Non-pigmented ciliary epithelial cell (primary cell): ENCODE measurements at regions not wholly inside any gene's neighbourhood (a gene's known extent, or its start where the extent isn't known, plus 50 kb on each side); places are given as distances from the start of the nearest gene placed in this dataset.
"Not testable (repeated sequence)": the region's sequence is repeated elsewhere in the genome, so short reads cannot be mapped to it uniquely, and the experiment has no call there.

Experiments
- DNase-seq: peaks from one replicate; pipeline ENCODE4 v3.0.0-alpha.2; 2010; ENCODE audit warnings: low read depth

DNA sequence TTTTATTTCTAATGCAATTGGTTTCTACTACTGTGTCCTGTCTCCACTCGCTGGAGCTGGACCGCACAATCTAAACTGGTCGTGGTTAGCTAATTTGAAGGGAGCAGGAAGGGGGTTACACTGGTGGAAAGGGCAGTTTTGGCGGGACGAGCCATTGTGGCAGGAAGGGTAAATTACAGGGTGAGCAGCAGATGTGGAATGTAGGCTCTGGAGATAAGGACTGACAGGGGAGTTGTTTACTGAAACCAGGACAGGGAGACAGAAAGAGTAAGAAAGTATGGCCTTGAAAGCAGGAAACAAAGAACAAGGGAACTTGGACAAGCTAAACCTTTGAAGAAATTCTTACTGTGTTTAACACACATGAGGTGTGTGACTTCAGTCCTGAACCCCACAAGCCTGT, 147.8 kb downstream of the ATXN7L3B start:
- DNase-seq = no peak

DNA sequence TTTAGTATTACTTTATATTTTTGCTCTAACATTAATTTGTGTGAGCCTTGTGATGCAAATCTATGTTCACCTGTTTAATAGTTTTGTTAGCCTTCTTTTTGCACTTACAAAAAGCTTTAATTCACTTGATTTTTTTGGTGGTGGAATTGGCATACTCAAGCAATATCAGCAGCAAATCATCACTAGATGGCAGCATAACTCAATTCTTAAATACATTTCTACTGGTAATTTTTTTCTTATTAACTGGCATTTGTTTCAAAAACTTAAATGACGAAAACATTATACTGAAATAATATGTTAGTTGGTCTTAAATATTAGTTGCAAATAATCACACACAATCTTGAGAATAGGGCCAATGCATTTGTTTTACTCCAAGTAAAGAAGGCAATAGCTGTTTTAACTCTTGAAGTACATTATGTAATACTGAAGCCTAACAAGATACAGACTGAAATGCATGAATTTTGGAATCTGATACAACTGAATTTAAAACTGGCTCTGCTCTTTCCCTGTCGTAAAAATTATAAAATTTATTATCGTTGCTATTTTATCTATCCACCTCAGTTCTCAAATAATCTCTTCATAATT, 151.5 kb downstream of the ATXN7L3B start:
- peak; percentile 27 for DNase-seq

DNA sequence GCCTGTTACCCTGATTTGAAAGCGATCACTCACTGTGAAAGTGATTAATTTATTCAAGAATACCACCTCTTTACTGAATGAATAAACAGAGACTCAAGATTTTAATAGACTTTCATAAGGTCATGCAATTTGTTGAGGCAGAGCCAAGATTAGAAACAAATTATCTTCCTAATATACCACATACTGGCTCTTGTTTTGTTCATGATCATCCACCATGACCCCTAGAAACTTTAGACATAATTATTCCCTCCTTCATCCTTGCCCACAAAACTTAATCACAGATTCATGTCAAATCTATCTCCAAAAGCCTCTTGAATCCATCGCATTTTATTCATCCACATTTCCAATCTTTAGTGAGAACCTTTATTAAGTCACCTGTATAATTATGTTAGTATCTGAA, 152.3 kb downstream of the ATXN7L3B start:
- DNase-seq = no peak

DNA sequence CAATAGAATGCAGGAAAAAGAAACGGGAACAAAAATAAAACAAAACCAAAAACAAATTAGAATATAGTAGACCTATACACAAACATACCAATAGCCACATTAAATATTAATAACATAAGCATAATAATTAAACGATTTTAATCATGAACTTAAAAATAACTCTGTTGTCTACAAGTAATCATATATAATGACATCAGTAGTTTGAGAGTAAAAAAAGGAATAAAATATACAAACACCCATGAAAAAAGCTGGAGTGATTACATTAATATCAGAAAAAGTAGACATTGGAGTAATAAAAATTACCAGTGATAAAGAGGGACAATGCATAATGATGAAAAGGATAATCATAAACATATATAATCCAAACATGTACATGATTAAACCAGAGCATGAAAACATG, 181.8 kb downstream of the ATXN7L3B start:
- no peak for DNase-seq

DNA sequence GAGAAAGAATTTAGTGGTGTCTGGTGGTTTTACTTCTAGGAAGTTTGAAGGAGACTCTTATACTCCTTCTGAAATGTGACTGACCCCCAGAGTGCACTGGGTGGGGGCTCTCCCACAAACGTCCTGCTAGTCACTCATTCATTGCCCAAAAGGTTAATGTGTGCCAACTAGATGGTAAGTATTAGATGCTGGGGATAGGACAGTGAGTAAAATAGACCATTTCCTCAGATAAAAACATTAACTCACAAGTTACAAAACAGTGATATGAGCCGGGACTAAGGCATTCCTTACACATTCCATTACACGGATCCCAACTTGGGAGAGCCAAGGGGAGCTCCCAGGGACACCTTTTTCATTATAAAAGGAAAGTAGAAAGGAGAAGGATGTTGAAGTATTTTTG, 185.1 kb downstream of the ATXN7L3B start:
- DNase-seq = no peak

DNA sequence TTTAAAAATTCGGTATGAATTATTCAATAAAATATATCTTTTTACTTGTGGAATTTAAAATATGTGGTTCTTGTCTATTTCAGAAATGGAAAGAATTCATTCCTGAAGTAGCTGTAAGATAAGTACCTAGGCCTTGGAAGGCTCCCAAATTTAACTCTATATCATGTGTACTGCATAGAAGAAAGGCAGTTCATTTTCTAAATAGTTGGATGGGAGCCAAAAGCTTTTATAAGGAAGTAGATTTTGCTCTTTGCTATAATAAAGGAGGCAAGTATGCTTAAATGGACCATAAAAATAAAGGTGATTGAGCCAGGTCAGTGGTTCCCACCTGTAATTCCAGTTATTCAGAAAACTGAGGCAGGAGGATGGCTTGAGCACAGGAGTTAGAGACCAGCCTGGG, 187.5 kb downstream of the ATXN7L3B start:
- DNase-seq = peak; percentile 35

DNA sequence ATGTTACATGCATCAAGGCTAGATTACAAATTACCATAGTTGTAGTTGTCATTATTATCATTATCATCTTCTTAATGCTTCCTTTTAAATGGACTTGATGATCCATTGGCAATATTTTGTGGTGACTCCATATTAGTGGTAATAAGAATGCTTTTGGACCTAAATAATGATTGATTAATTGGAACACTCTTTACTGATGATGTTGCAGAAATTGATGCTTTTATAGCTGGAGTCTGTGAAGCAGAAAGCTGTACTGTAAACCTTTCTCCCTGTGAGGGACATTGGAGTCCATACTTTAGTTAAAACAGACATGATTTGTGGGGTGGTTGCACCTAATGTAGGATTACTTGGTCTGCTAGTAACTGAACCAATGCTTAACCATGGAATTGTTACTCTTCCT, 190.4 kb downstream of the ATXN7L3B start:
- no peak for DNase-seq

DNA sequence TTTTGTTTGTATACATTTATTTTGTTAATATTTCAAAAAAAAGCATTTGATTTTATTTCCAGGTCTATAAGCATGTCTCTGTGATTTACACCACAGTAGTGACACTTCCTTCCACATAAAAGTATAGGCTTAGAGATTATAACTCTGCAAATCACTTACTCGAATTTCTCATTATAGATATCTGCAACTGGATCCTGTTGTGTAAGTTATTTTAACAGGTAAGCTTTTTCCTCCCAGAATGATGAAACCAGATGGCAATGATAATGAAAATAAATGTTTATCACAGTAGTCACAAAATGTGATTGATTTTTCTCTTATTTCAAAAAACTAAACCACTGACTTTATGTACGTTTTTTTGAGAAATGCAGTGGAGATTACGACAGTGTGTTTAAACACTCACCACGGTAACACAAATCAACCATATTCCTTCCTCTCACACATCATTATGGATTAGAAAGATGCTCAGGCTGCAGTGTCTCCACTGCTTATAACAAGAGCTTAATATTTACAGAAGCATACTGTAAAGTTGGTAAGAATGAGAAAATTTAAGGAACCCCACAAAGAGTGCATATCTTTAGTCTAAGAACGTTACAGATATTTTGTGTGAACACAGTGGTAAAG, 194.6 kb downstream of the ATXN7L3B start:
- DNase-seq = no peak

DNA sequence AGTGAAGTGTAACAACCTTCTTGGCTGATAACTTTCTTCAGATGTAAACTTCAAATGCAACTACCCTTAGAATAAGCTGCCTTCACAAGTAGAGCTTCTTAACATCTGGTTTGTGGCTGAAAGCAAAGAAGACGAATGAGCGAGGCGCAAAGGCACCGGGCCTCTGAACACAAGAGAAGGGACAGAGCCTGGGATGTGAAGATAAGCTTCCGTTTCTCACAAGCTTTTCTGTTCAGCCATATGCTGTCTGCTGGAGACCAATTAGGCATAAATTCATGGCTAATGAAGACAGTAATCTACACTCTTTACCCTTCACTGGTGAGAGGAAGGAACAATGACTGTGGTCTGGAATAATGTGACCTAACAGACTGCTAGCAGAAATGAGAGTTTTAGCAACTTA, 195.2 kb downstream of the ATXN7L3B start:
- no peak for DNase-seq

DNA sequence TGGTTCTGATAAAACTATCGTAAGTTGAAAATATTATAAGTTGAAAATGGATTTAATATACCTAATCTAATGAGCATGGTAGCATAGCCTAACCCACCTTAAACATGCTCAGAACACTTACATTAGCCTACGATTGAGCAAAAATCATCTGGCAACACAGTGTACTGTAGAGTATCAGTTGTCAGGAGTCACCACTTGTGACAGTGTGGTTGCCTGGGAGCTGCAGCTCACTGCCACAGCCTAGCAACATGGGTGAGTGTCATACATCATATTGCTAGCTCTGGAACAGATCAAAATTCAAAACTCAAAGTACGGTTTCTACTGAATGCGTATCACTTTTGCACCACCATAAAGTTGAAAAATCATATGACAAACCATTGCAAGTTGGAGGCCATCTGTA, 203.5 kb downstream of the ATXN7L3B start:
- DNase-seq = no peak

DNA sequence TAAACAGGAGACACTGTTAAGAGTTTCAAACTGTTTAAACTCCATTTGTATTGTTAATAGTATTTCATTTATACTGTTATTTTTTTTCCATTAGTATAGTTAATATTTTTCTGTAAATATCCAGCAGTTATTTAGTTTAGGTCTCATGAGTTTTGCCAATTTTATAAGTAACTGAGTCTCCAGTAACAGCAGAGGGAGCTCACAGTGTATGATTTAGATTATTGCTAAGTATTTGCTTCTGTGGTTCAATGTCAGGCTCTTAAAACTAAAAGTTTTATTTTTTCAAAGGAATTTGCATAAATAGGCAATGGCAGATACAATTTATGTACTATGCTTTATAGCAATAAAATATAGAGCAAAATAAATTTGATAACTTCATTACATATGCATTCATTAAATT, 209.7 kb downstream of the ATXN7L3B start:
- DNase-seq = peak; percentile 20

DNA sequence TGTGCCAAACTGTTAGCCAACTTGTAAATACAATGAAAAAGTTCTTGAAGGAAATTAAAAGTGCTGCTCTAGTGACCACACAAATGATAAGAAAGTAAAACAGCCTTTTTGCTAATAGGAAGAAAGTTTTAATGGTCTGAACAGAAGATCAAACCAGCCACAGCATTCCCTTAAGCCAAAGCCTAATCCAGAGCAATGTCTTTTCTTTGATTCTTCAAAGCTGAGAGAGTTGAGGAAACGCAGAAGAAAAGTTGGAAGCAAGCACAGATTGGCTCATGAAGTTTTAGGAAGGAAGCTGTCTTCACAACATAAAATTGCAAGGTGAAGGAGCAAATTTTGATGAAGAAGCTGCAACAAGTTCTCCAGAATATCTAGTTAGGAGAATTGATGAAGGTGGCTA, 213.8 kb downstream of the ATXN7L3B start:
- DNase-seq = no peak

DNA sequence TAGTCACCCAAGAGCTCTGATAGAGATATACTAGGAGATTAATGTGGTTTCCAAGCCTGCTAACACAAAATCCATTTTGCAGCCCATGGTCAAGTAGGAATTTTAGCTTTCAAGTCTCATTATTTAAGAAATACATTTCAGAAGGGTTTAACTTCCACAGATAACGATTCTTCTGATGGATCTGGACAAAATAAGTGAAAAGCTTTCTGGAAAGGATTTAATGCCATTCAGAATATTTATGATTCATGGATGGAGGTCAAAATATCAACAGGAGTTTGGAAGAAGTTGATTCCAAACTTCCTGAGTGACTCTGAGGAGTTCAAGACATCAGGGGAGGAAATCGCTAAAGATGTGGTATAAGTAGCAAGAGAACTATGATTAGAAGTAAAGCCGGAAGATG, 214.6 kb downstream of the ATXN7L3B start:
- no peak for DNase-seq

DNA sequence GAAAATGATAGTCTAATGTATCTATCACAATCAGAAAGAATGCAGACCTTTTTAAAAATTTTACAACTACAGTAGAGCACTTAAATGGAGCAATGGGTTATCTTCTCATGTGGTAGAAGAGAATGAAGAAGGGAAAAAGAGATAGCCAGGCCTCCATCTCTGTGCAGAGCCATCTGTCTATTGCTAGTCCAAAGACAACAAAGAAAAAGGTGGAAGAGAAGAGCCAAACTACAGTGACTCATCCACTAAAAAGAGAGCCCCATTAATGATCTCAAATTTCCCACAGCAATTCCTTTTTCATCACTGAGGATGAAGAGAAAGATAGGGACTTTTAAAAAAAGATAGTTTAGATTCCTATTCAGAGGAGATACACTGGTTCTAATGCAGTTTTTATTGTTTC, 232.9 kb downstream of the ATXN7L3B start:
- DNase-seq = no peak

DNA sequence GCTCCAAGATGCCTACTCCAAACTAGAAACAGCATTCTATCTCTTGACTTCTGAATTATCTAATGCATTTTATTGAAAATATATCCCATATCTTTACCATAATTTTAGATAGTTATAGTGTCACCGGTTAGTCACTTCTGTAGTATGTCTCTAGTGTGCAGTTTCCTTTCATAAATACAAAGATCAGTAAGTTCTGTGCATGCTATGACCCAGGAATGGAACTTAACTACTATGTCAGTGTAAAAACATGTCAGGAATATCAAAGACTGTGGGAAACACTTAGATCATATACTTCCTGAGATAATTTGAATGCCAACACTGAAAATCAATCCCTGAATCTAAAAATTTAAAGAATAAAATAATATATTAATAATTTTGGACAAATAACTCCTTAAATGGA, 237.6 kb downstream of the ATXN7L3B start:
- DNase-seq = no peak

DNA sequence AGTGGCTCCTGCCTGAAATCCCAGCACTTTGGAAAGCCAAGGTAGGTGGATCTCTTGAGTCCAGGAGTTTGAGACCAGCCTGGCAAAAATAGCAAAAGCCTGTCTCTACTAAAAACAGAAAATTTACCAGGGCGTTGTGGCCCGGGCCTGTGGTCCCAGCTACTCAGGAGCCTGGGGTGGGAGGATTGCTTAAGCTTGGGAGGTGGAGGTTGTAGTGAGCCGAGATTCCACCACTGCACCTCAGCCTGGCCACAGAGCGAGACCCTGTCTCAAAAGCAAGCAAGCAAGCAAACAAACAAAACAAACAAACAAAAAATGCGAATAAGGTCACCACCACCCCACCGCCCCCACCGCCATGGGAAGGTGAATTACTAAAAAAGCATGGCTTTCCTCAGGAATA, 238.7 kb downstream of the ATXN7L3B start:
- no peak for DNase-seq

DNA sequence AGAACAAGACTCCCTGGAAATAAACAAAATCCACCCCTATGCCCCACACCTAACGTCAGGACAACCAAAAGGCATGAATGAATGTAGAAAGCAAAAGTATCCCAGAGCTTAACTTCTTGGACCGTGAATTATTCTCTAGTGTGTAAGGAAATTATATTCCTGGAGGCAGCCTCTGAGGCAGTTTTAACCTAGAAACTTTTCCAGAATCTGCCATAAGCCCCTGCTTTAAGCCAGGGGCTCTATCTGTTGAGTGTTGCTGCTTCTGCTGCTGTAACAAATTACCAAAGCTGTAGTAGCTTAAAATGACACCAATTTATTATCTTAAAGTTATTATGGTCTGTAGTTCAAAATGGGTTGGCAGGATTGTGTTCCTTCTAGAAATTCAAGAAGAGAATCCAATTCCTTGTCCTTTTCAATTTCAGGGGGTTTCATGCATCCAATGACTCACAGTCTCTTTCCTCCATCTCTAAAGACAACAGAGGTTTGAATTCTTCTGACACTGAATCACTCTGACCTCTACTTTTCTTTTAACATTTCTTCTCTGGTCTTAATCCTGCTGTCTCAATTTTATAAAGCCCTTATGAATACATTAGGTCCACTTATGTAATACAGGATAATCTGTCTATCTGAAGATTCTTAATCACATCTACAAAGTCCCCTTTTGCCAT, 242.7 kb downstream of the ATXN7L3B start:
- peak; percentile 36 for DNase-seq

DNA sequence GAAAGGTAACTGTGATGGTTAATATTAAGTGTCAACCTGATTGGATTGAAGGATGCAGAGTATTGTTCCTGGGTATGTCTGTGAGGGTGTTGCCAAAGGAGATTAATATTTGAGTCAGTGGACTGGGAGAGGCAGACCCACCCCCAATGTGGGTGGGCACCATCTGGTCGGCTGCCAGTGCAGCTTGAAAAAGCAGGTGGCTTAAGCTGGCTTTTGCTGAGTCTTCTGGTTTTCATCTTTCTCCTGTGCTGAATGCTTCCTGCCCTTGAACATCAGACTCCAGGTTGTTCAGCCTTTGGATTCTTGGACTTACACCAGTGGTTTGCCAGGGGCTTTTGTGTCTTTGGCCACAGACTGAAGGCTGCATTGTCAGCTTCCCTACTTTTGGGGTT, 243.2 kb downstream of the ATXN7L3B start:
- not testable (repeated sequence) for DNase-seq

DNA sequence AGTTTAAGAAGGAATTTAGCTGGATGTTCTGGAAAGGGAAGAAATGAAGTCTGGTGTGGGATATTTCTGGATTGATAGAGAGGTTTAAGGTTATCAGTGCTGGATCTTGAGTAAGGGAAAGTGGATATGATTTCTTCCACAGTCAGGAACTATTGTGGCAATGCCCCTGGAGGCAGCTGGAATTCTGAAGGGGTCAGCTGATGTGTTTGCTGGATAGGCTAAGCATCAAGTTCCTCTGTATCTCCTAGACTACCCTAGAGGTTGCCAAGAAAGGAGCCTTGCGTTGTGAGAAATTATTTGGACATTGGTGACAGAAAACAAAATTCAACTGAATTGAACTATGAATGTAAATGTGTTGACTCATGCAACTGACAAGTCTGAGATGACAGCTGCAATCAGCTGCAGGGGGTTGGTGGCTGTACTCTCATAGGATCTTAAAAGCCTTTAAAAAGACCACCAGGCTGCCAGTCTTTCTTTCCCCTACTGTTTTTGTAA, 244.4 kb downstream of the ATXN7L3B start:
- DNase-seq = no peak

DNA sequence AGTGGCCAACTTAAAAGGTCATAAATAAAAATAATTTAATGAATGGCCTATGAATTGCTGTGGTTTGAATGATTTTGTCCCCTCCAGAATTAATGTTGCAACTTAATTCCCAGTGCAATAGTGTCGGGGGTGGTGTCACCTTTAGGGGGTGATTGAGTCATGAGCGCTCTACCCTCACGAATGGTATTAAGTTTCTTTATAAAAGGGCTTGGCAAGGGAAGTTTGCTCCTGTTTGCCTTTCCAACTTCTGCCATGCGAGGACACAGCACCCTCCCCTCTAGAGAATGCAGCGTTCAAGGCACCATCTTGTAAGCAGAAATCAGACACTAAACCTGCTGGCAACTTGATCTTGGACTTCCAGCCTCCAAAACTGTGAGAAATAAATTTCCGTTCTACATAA, 253.3 kb downstream of the ATXN7L3B start:
- no peak for DNase-seq

DNA sequence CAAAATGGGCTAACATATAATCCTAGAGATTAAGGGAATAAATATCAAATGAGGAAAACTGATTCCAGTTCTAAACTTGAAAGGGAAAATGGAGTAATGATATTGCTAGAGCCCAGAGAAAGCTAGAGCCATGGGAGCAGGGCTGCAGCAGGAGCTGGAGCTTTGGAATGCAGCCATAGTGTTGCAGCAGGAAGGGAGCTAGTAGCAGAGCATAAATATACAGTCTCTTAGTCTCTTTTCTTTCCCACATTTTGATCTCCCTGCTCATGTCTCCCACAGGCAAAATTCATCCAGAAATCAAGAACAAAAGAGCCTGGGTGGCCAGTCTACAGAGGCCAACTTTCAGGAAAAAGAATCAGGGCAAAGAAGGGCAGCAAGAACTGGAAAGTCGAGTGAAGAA, 253.7 kb downstream of the ATXN7L3B start:
- no peak for DNase-seq

DNA sequence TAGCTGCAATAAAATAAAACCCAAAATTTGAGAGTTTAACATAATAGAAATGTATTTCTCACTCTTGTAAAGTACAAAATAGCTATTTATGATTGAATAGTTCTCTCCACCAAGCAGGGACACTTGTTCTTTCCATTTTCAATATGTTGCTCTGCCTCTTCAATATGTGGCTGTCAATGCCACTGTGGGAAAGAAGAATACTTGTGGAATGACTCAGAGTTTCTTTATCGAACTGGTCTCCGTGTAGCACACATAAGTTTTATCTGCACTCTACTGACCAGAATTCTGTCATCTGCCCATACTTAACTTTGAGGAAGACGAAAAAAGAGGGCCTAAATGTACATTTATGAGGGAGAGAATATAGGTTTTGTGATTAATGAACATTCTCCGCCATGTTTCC, 256.9 kb downstream of the ATXN7L3B start:
- DNase-seq = no peak

DNA sequence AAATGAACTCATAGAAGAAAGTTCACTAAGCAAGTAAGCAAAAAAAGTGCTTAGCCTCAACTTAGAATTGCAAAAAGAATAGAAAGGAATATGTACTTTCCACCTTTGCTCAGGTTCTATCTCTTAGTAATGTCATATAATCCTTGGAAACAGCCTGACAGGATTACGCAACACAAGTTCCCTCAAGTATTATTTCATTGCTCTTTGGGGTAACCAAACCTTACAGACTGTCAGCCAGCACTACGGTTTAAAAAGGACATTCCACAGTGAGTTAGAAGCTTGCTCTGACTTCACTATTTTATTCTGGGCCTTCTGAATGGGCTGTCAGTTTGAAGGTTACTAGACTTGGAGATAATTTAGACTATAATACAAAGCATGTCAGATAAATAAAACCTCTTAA, 264.0 kb downstream of the ATXN7L3B start:
- no peak for DNase-seq
